Esophagus squamous epithelium (tissue), 4 donors: ENCODE measurements at regions not wholly inside any gene's neighbourhood (a gene's known extent, or its start where the extent isn't known, plus 50 kb on each side); places are given as distances from the start of the nearest gene placed in this dataset.

ENCODE experiments used
- CTCF ChIP-seq, 6 experiments: fragments of 450-650 bp in 4 of 6; fragments of 200-600 bp in 2 of 6; sonication (generic) in 2 of 6; IDR thresholded peaks; one replicate each; pipeline ENCODE4 v1.5.1; 2016 to 2019; ENCODE audit warnings: antibody characterized with exemption in 6 of 6, mild to moderate bottlenecking in 4 of 6, moderate library complexity in 4 of 6
- POLR2A ChIP-seq, 4 donors: fragments of 450-650 bp; IDR thresholded peaks; one replicate each; pipeline ENCODE4 v1.6.1; 2017; ENCODE audit warnings: antibody characterized with exemption in 4 of 4, mild to moderate bottlenecking in 4 of 4, moderate library complexity in 3 of 4

DNA sequence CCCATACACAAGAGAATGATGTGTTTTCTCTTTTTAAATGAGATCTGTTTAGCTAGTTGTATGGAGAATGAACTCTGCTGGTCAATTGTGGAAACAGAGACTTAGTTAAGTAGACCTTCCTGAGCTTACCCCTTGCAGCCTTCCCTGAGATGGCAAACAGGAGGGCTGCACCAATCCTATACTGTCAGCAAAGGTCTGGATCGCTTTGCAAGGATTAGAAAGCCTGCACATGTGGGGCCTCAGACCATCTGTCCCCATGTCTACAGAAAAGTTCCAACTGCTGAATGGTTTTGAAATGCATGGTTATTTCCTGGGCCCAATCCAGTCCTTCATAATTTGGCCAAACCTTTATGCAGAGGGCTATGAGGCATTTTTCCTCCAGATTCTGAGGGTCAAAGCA, 183.9 kb upstream of the SLC10A2 start:
- no peak for TF ChIP-seq POLR2A (IDR thresholded peaks at IDR 0.05)
- no peak for TF ChIP-seq CTCF (IDR thresholded peaks at IDR 0.05)
